GM12892 (cell line): ENCODE measurements at regions not wholly inside any gene's neighbourhood (a gene's known extent, or its start where the extent isn't known, plus 50 kb on each side); places are given as distances from the start of the nearest gene placed in this dataset.

Source experiments
- POLR2A ChIP-seq: IDR thresholded peaks from 2 replicates; pipeline ENCODE4 v1.6.1; 2011; ENCODE audit warnings: low read depth, low read length, control low read depth
- POLR2AphosphoS5 ChIP-seq: IDR thresholded peaks from 2 replicates; pipeline ENCODE4 v1.6.1; 2011; ENCODE audit warnings: low read depth, low read length, control low read depth
- TAF1 ChIP-seq: IDR thresholded peaks from 2 replicates; pipeline ENCODE4 v1.6.1; 2011; ENCODE audit warnings: low read depth, mild to moderate bottlenecking, control low read depth, low read length, borderline replicate concordance

DNA sequence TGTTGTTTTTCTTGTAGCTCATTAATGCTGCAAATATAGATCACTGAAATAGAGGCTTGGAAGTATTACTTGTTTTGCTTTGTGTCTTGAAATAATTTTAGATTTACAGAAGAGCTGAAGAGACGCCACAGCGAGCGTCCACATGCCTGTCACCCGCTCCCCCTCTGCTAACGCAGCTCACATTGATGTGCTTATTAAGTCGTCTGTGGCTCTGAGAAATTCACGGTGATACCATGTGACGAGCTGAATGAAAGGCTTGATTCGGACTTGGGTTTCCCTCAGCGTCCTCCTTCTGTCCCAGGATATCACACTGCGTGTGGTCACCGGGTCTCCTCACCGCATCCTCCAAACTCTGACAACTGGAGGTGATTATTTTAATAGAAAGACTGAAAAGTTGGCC is 365.4 kb downstream of the BRD1 start:
- TF ChIP-seq POLR2AphosphoS5: no peak
- TF ChIP-seq TAF1: no peak
- TF ChIP-seq POLR2A: no peak
